GM19468 (cell line): ENCODE measurements at regions not wholly inside any gene's neighbourhood (a gene's known extent, or its start where the extent isn't known, plus 50 kb on each side); places are given as distances from the start of the nearest gene placed in this dataset.

Experiments
- ATAC-seq: cut with Tn5 transposase; IDR thresholded peaks from one replicate; pipeline ENCODE4 v1.9.1; 2021; ENCODE audit warnings: mild to moderate bottlenecking, moderate library complexity, moderate number of reproducible peaks; ENCODE audit not compliant: unreplicated experiment; ENCODE audit errors: extremely low read depth

DNA sequence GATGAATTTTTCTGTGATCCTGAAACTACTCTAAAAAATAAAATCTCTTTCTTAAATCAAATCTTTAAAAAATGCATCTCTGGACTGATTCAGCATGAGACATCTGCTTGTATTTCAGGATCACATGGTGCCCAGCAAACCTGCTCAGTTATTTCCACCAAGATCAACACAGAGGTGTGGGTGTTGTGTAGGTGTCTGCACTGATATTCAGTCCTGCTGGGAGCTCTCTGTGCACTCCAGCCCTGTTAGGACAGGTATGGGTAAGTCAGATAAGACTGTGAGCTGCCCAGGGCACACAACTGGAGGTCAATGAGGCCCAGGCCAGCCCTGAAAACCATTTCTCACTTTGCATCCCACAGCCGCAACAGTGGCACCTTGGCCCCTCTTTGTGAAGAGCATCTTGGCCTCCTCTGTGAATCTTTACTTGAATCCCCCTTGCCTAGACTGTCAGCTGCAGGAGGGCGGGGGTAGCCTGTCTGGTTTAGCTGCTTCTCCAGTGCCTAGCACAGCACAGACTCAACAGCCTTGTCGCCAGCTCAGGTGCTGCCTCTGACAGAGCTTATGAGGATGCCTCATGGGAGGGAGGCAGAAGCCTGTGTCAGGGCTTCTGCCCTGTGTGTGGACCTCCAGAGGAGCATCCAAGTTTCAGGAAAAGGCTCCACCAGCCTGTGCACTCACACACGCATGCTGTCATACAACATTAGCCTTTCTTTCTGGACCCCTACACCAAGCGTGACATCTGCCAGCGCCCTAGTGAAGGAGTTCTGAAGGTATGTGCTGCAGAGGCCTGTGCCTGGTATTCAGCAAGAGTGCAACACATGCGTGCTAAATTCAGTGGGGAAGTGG, 187.6 kb upstream of the CST7 start:
- ATAC-seq: no peak

DNA sequence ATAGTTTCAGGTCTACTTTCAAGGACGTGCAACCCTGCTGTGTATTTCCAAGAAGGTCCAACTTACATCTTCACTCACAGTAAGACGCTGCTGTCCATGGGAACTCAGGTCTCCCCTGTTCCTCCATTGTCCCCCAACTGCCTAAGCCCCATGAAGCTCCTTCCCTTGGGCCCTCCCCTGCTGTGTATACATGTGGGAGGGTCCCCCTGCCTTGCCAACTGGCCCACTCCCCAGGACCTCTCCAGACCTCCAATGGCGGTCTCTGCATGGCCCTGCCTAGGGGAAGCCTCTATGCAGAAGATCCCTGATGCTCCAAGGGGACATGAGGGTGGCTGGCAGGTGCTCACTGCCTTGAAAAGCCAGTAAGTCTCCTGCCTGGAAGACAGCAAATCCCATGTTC, 186.7 kb upstream of the CST7 start:
- ATAC-seq: no peak

DNA sequence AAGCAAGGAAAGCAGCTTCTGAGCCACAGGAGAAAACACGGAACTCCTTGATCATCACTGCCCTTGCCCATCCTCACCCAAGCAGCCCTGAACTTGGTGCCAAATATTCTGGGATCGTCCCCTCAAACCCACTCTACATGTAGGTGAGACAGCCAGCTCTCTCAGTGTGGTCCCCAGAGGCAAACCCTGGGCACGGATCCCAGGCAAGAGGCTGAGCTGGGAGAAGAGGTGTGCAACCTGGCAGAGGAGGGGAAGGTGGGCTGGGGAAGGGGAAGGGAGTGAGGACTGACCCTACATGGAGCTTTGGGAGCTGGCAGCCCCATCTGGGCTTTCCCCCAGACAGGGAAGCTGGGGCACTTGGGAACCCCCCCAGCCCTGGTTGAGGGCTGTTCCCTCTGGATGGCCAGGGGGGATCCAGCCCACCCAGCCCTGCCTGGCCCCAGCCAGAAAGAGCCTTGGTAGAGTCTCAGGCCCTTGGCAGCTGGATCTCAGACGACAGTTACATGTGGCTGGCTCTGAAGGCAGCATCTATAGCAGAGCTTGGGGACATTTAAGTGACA, 186.2 kb upstream of the CST7 start:
- no peak for ATAC-seq

DNA sequence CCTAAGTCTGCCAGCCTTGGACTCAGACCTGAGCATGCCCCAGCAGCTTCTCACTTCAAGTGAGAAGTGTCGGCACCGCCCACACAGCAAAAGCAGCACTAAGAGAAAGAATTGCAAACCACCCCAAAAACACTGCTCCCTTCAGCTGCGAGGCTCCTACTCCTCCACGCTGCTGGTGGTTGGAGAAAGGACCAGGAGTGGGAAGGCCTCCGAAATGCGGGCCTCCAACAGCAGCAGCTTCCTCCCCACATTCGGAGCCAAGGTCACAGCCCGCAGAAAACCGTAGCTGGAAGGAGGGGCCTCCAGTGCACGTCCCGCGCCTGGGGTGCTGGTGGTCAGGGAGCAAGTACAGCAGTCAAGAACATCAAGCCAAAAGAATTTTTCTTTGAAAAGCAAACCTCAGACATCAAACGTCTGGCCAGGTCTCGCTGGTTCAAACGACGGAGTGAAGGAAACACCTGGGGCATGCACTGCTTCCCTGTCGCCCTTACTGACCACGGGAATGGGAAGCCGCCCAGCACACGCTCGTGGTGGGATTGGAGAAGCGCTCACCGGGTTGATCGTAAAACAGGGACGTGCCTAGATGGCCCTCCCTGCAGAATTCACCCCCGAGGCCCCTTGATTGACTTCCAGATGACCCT, 185.6 kb upstream of the CST7 start:
- ATAC-seq: no peak

DNA sequence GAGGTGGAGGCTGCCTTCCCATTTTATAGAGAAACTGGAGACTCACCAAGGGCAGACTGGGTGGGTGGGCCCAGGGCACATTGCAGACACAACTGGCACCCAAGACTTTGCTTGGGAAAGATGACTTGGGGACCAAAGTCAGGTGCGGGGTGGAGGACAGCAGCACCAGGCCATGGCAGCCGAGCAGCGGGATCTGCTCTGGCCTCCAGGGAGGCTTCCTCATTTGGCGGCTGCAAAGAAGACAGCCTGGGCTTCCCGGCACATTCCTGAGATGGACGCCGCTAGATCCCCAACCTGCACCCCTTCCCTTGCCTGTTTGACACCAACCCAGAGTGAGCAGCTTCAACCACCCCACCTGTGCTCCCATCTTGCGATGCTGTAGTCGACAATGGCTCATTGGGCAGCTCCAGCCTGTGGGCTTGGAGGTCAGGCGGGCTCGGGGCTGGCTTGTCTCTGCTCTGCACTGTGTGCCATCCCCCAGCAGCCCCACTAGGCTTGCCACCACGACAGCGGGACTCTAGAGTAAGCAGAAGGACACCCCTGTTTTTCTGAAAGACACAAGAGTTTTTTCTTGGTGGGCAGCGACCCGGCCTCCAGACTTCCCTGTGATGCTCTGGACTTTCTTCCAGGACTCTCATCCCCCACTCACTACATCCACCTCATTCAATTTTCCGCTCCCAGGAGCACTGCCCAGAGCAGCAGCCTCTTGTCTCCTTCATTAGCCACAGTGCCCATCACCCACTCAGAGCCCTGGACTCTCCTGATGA, 184.9 kb upstream of the CST7 start:
- no peak for ATAC-seq

DNA sequence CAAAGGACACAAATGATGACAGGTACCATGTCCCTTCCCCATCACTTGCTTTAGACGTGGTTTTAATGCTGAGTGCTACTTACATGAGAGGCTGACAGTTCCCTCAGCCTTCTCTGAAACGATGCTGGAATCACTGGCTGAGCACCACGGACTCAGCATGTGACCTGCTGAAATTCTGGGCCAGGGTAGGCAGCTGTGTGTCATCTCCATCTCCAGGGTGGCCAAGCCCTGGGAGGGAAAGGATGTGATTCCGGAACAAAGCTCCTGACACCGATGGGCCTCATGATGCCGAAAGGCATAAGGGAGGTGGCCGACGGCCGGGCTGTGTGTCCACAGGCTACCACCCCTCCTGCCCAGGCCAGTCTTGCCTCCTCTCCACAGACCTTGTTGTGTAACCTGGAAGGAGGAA, 184.3 kb upstream of the CST7 start:
- no peak for ATAC-seq

DNA sequence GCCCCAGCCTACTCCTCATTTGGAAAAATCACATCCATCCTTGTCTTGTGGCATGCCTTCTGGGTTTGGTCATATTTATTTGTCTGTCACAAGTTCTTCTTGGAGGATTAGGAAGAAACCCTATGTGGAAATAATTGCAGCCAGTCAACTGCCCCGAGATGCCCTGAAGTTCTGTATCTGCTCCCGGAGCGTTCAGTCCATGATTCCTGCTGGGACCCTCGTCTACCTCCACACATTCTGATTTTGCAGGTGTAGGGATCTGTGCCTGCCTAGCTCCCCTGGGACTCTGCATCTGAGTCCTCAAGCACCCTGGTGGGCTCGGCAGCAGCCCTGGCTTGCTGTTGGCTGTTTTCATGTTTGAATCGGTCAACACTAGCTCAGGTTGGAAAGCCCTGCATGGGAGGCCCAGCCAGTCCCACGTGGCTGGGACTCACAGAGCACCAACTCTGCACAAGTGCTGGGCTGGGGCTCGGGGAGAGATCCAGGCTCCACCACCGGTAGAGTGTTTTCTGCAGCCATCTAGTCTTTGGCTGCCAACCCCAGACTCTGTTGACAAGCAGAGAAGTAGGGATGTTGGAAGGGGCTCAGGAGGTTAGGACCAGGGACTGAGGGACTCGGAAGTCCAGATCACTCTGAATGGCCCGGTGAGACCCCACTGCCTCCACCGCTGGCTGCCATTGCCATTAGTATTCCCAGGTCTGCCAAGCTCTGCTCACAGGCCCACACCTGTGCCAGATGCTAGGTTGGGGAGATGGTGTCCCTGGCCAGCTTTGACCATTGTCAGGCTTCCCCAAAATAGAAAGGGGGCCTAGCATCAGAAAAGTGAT, 183.5 kb upstream of the CST7 start:
- ATAC-seq: no peak

DNA sequence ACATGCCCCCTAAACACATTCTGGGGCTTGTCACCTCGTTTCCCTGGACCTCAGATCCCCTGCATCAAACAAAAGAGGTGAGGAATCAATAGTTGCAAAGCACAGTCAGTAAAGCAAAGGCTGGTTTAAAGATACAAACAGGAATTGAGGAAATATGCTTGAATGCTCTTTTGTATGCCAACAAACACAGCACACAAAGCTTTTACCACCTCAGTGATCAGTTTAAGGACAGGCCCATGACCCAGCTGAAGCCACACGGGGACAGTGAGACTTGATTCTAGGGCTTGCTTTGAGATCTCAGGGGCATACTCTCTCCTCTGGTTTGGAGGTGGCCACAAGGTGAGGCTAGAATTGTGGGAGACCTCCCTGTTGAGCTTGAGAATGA, 182.9 kb upstream of the CST7 start:
- no peak for ATAC-seq

DNA sequence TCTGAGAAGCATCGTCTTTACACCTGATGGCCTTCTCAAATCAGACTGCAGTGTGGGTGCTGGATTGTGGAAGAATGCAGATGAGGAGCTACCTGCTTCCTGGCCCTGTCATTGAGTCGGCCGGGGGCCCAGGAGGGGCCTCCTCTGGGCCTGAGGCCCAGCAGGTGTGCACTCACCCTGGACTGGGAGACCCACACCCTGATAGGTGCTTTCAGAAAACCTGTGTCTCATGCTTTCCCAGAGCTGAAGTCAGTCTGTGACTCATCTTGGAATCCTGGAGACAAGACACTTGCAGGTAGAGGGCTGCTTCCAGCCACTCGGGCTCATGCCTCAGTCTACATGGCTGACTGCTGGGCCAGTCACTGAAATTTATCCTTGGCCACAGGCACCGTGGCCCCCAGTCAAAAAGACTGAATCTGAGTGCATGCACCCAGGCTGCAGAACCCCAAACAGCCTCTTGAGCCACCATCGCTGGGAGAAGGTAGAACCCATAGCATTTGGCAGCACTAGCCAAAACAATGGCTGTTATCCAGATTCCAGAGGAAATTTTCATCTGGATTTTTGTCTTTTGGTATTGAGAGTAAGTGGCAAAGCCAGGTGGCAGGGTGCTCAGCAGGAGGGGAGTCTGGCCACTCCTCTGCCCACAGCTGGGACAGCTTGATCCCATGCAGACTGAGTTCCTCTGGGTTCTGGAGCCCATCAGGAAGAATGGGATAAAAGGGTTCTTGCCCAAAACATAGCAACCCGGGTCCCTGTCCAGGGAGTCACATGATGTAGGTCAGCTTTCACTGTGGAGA, 182.0 kb upstream of the CST7 start:
- ATAC-seq: no peak

DNA sequence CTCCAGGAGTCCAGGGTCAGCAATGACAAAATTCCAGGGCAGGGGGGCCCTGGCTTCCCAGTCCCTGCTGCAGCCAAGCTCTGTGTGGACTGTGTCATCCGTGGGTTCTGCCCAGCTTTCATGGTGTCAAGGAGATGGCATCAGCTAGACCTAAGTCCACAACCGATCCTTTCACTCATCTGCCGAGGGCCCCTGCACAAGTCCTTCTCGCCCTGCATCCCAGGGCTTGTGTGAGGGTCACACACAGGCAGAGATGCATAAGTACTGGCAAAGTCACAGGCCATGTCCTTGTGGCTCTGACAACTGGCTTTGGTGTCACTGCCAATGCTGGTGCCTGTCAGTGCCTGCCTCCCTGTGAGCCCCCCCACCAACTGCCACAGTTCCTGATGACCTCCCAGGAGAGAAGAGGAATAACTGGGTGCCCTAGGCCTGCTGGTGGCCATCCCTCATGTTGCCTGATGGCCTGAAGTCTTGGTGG, 181.4 kb upstream of the CST7 start:
- ATAC-seq: no peak

DNA sequence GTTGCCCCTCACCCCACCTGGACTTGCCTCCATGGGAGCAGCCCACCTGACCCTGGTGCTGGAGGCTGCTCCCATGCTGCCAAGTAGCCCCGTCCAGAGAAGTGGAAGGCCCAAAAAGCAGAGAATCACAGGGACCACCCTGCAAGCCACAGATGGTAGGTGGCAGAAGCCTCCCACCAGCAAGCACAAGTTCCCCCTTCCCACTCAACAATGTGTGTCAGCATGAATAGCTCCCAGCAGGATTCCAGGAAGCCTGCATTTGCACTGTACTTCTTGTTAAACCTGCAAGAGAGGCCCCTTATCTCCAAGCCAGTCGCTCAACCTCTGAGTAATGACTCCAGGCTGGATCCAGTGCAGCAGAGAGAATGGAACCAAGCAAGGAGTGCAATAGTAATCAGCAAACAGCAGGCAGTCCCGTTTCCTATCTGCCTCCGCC, 180.8 kb upstream of the CST7 start:
- ATAC-seq: no peak

DNA sequence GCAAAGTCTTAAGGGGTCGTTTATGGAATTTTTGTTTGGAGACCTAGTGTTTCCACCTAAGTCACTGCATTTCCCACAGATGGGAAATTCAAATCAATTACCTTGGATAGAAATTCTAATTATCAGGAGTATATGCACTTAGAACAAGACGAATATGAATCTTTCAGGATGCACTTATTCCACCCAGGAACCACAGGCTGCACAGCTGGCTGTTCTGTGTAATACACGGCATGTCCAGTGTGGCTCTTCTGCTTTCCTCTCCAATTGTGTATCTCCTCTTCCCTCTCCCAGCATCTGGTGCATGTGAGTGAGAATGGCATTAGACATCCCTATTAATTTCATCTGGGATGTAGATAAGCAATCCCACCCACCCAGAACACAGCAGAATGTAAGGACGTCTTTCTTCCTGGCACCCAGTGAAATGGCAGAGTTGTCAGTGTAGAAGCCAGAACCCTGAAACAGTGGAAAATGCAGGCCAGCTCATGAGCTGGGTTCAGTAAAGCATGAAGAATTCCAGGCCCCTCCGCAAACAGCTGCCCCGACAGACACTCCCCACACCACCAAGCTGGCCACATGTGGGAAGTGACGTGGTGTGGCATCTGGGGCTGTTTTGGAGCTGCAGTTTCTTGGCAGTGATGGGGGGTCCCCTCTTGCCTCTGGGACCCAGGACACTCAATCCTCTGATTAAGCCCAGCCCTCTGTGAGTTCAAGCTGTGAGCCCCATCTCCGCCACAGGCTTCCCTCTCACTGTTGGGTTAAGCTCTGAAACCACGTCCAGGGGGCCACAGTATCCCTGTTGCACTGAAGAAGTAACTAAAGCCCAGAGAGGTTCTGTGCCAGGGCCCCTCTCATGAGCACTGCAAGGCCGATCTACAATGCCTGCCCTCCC, 180.1 kb upstream of the CST7 start:
- no peak for ATAC-seq

DNA sequence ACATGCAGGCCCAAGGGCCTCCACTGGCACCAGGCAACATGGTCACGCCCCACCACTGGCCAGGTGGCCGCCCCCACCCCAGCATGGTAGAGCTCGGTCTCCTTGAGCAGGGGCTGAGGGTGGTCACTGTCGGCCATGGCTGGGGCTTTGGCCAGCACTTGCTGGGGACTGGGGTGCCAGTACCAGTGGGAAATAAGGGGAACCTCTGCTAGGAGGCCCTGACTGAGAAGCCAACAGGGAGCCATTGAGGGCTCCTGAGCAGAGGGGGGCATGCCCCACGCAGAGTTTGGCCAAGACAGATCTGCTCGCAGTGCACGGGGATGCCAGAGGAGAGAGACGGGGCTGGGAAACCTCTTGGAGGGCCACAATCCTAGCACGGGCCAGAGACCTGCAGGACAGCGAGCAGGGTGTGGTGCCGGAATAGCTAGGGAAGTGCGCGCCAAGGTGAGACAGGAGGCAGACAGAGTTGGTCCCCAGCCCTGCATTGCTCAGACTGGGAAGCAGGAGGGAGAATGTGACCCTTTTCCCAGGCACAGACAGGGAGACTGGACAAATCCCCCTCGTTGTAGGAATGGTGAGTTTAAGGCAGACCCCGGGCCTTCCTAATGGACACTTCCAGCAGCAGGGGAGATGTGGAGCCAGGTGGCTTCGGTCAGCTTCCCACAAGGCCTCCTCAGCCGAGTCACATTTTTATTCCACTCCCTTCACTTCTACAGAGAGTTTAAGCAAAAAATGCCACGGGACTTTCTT, 179.0 kb upstream of the CST7 start:
- no peak for ATAC-seq

DNA sequence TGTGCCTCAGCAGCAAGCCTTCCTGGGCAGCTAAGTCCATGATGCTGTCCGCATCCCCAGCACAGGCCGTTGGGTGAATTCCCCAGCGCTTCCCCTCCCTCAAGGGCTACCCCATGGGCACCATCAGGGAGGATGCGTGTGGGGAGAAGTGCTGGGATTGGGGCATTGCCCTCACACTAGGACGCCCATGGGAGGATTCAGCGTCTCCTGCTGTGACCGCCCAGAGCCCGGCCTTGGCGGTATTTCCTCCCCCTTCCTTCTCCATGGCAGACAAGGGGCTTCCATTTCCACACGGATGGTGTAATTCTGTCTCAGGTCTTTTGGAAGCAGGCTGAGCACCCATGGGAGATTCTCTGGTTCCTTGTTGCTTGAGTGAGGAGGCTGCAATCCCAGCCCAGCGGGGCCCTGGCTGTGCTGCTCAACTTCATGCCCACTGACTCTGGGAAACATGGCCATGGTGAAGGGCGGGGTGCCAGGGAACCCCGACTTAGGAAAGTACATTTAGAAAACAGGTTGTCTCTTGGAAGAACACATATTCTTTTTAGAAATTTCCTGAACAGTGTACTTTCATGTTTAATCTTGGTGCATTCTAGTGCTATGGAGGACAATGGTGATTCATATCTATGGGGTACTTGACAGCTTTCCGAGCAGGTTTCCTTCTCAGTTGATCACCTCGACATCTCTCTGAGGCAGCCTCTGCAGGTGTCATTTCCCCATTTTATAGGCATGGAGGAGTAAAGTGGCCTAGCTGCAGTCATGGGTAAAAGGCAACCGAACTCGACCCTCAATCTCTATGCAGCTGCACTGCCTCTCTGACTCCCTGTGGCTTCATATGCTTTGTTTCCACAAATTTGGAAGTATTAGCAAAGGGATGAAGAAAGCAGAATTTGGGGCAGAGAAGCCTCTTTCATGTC, 178.2 kb upstream of the CST7 start:
- ATAC-seq: no peak

DNA sequence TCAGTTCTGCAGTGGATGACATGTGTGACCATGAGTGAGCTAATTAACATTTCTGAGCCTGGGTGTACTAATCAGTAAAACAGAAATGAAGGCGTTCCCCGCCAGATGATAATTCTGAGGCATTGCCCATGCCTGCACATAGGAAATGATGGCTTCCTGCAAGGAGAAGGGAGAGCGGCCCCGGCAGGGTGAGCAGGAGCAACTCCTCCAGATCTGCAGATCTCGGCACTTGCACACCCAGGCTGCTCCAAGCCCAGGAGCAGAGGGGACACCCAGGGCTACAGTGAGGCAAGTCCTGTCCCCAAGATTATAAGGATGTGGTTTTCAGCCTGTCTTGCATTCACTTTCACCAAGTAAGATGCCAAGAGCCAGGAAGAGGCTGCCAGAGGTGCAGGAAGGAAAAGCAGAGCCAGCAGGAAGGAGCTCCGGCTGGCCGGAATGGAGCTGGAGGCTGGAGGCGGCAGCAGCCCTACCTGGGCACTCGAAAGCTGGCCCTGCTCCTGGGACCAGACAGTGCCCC, 177.5 kb upstream of the CST7 start:
- no peak for ATAC-seq

DNA sequence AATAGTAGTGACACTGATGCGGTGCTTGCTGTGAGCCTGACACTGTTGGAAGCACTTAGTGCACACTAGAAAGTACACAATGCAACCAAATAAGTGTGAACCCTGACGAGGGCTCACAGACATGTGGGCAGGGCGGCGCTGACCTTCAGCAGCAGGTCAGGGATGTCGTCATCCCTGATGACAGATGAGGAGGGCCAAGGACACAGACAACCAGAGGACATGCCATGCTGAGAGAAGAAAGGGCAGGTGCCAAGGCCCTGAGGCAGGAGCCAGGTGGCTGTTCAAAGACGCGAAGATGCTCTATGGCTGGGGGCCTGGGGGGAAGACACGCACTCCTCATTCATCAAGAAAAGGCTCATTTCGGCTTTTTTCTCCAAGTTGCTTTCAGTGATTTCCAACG, 176.4 kb upstream of the CST7 start:
- ATAC-seq: no peak
